HepG2 (cell line): ENCODE measurements at regions not wholly inside any gene's neighbourhood (a gene's known extent, or its start where the extent isn't known, plus 50 kb on each side); places are given as distances from the start of the nearest gene placed in this dataset.
"Not testable (repeated sequence)": the region's sequence is repeated elsewhere in the genome, so short reads cannot be mapped to it uniquely, and the experiment has no call there.

ENCODE experiments used
- ATAC-seq: fragments of 200-7000 bp; cut with Tn5 transposase; 3 replicates; pipeline ENCODE4 v1.9.1; 2020; ENCODE audit warnings: mild to moderate bottlenecking, moderate library complexity
- BruUV-seq: library from RNA; stranded (reverse); fragments of 400-500 nt; replicated peaks from 2 replicates; lab custom pipeline; 2021; lab: Mats Ljungman, UMichigan
- CTCF ChIA-PET: fragments of 300-600 bp; formaldehyde crosslinking; extraction: SDS; loops from one replicate; lab custom pipeline; 2021; ENCODE audit warnings: low total read pairs, inconsistent platforms, low intra/inter-chr PET ratio; lab: Yijun Ruan, JAX
- POLR2A ChIA-PET: fragments of 350-600 bp; sonication (Branson Sonifier 250); formaldehyde crosslinking; loops from one replicate; lab custom pipeline; 2020; ENCODE audit warnings: antibody characterized with exemption, inconsistent platforms; lab: Yijun Ruan, JAX
- DNase-seq: peaks from one replicate; pipeline ENCODE4 v3.0.0-alpha.2; 2015; ENCODE audit warnings: low spot score
- FAIRE-seq: peaks from 3 replicates; lab custom pipeline; 2011; peaks lifted over from hg19 to GRCh38; lab: Jason Lieb, UNC
- H2AFZ ChIP-seq: one replicate; pipeline ENCODE4 v1.6.1; 2011; ENCODE audit warnings: low read length, inconsistent platforms
- H3K27ac ChIP-seq: fragments of 300-600 bp; 3 replicates; pipeline ENCODE4 v1.8.0; 2011; ENCODE audit warnings: mixed run types, mild to moderate bottlenecking, mixed read lengths, low read length, inconsistent platforms; ENCODE audit not compliant: insufficient read depth; ENCODE audit errors: extremely low read length
- H3K27me3 ChIP-seq, 2 experiments: fragments of 200-600 bp in 1 of 2; 2 replicates in 1 of 2; 3 replicates in 1 of 2; pipeline versions ENCODE4 v1.6.0 to v1.8.0; 2011; ENCODE audit warnings: low read length in 2 of 2, mild to moderate bottlenecking in 2 of 2, moderate library complexity in 2 of 2, inconsistent platforms in 1 of 2; ENCODE audit not compliant: insufficient read depth in 2 of 2, control insufficient read depth in 1 of 2
- H3K36me3 ChIP-seq, 2 experiments: fragments of 200-600 bp in 1 of 2; replicated peaks in 1 of 2; 2 replicates in 1 of 2; 3 replicates in 1 of 2; pipeline versions ENCODE4 v1.5.1 to v1.8.0; 2011; ENCODE audit warnings: low read length in 2 of 2, inconsistent platforms in 1 of 2; ENCODE audit not compliant: insufficient read depth in 2 of 2, control insufficient read depth in 1 of 2
- H3K4me1 ChIP-seq: 2 replicates; pipeline ENCODE4 v1.5.1; 2012; ENCODE audit warnings: low read length, inconsistent platforms; ENCODE audit not compliant: insufficient read depth
- H3K4me2 ChIP-seq: 2 replicates; pipeline ENCODE4 v1.6.0; 2011; ENCODE audit warnings: low read depth, low read length, inconsistent platforms
- H3K4me3 ChIP-seq, 3 experiments: fragments of 200-600 bp in 1 of 3; sonication (generic), shearing (Covaris generic) in 1 of 3; replicated peaks in 1 of 3; 2 replicates each; pipeline ENCODE4 v1.5.1; 2011 to 2016; ENCODE audit warnings: low read length in 3 of 3, inconsistent platforms in 2 of 3, low read depth in 2 of 3, mild to moderate bottlenecking in 2 of 3, control low read depth in 1 of 3, mixed read lengths in 1 of 3; ENCODE audit not compliant: insufficient read depth in 1 of 3
- H3K79me2 ChIP-seq: one replicate; pipeline ENCODE4 v1.6.1; 2011; ENCODE audit warnings: low read length, inconsistent platforms; ENCODE audit not compliant: insufficient read depth
- H3K9ac ChIP-seq: 2 replicates; pipeline ENCODE4 v1.6.0; 2011; ENCODE audit warnings: mild to moderate bottlenecking, low read depth, low read length, inconsistent platforms; ENCODE audit not compliant: insufficient read depth
- H3K9me3 ChIP-seq: 2 replicates; pipeline ENCODE4 v1.5.1; 2012; ENCODE audit warnings: mild to moderate bottlenecking, low read length
- H4K20me1 ChIP-seq: 2 replicates; pipeline ENCODE4 v1.6.0; 2011; ENCODE audit warnings: inconsistent platforms, mild to moderate bottlenecking, low read length, moderate library complexity; ENCODE audit not compliant: insufficient read depth
- ATF7 ChIP-seq, 2 experiments: fragments of 450-650 bp in 1 of 2; sonication (generic) in 1 of 2; formaldehyde crosslinking in 1 of 2; IDR thresholded peaks; 2 replicates each; pipeline versions ENCODE4 v1.4.0 to v1.6.1; 2016 to 2020; ENCODE audit warnings: antibody characterized with exemption in 1 of 2, mild to moderate bottlenecking in 1 of 2, missing genetic modification reagents in 1 of 2
- CREB1 ChIP-seq, 2 experiments: fragments of 450-650 bp in 1 of 2; IDR thresholded peaks; 2 replicates each; pipeline ENCODE4 v1.6.1; 2016 to 2017; ENCODE audit warnings: control low read depth in 1 of 2, mild to moderate bottlenecking in 1 of 2, missing compliant biosample characterization in 1 of 2, missing genetic modification characterization in 1 of 2
- MAFK ChIP-seq, 2 experiments: IDR thresholded peaks in 1 of 2; conservative IDR thresholded peaks in 1 of 2; 2 replicates each; pipeline ENCODE4 v1.6.1; 2011; ENCODE audit warnings: improper control_type of control experiment in 2 of 2, low read length in 2 of 2
- ZNF264 ChIP-seq: sonication (generic); formaldehyde crosslinking; IDR thresholded peaks from 2 replicates; pipeline ENCODE4 v1.4.0; 2020; ENCODE audit warnings: missing genetic modification reagents
- WGBS: methylation state at CpG from one replicate; pipeline ENCODE4 v1.1.6; 2017; ENCODE audit warnings: low lambda C conversion rate; 5-methylcytosine and 5-hydroxymethylcytosine counted together
- in situ Hi-C: cut with HindIII; loops from 2 replicates; pipeline ENCODE4 v1.10.0; 2017; ENCODE audit warnings: low pct_unique_long_range_greater_than_20kb; ENCODE audit not compliant: extremely low pct_ligation_motif_present
- intact Hi-C: fragments of 100-400 bp; cut with micrococcal nuclease; formaldehyde crosslinking; loops from one replicate; pipeline ENCODE4 v1.10.0; 2022; ENCODE audit not compliant: unreplicated experiment

- peak; percentile 96 for TF ChIP-seq ATF7 (IDR thresholded peaks at IDR 0.05)
- in situ Hi-C loops; H3K4me2 ChIP-seq; POLR2A ChIA-PET; intact Hi-C loops; H2AFZ ChIP-seq; H3K79me2 ChIP-seq; DNase-seq; H3K9me3 ChIP-seq; H3K36me3 ChIP-seq; H3K27ac ChIP-seq; BruUV-seq; H4K20me1 ChIP-seq; ATAC-seq; H3K4me3 ChIP-seq; H3K4me1 ChIP-seq; H3K27me3 ChIP-seq; CTCF ChIA-PET; H3K9ac ChIP-seq; FAIRE-seq; TF ChIP-seq ATF7, CREB1 (CRISPR knock-in tag; IDR thresholded peaks at IDR 0.05): not testable (repeated sequence)
- peak; percentile 87 for TF ChIP-seq CREB1 (IDR thresholded peaks at IDR 0.05)
- 48% methylated on average over 3 of the region's 3 CpGs for WGBS
These were observed 63.8 kb upstream of the ARRDC3 start for GRCh38 chr5:91446880-91447279.

DNA sequence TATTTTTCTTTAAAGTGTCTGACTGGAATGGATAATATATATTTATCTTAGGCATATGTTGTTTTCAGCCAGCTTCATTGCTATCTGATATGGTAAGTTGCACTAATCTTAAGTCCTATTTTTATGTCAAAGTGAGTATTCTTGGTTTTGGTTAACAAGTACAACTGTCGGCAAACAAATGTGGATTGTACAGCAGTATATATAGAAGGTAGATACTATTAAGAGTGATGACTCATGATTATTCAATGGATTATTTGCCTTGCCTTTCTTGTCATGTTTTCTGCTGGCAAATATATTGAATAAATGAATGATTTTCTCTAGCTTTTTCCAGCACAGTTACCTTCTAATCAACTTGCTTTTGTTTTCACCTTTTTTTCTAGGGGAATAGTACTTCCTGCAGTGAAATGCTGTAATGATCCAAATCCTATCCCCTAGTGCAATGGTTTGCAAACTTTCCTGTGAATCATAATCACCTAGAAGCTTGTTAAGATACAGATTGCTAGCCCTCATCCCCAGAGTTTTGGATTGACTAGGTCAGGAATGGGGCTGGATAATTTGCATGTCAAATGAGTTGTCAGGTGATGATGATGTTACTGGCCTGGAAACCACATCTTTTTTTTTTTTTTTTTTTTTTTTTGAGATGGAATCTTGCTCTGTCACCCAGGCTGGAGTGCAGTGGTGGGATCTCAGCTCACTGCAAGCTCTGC, 60.8 kb upstream of the ARRDC3 start:
- Histone ChIP-seq H4K20me1 (no peaks in the 10 kb centered on the region), H3K4me3 (no peak overlapping the region), H3K9ac (no peak overlapping the region), H3K79me2 (no peaks in the 10 kb centered on the region)
- ATAC-seq, result no peak
- peak; percentile 10 to 42; a peak in 2 of 4 replicates for TF ChIP-seq MAFK (conservative IDR thresholded peaks at IDR 0.05 in 1 of 2, IDR thresholded peaks at IDR 0.05 in 1 of 2; ENCODE audit: low read length in 2 of 2)
- no peak for TF ChIP-seq ZNF264 (CRISPR knock-in tag)
- TF ChIP-seq, all 625 proteins: peak for 1
- in situ Hi-C loops, result no loop called here
- Histone ChIP-seq H3K27ac (no peak overlapping the region), H3K4me2 (no peak overlapping the region), H3K9me3 (no peaks in the 10 kb centered on the region), H2AFZ (no peak overlapping the region), H3K4me1 (no peaks in the 10 kb centered on the region), H3K27me3 (no peaks in the 10 kb centered on the region), H3K36me3 (no peaks in the 10 kb centered on the region)
- FAIRE-seq (no peak), DNase-seq (no peak)
- ChIA-PET CTCF (no interaction called here), POLR2A (no interaction called here)
- 93% methylated on average over 1 of the region's 1 CpG for WGBS
- BruUV-seq, result no TSS peak
- intact Hi-C loops, result no loop called here
